GM23248 (cell line): ENCODE measurements at regions not wholly inside any gene's neighbourhood (a gene's known extent, or its start where the extent isn't known, plus 50 kb on each side); places are given as distances from the start of the nearest gene placed in this dataset.

Experiments used
- DNase-seq: peaks from one replicate; pipeline ENCODE4 v3.0.0-alpha.2; 2015
- H2AFZ ChIP-seq: fragments of 200-600 bp; sonication (generic); 2 replicates; pipeline ENCODE4 v1.6.1; 2016; ENCODE audit warnings: antibody characterized with exemption
- H3F3A ChIP-seq: fragments of 200-600 bp; sonication (generic); 2 replicates; pipeline ENCODE4 v1.6.1; 2016; ENCODE audit warnings: mild to moderate bottlenecking, antibody characterized with exemption, mixed run types; ENCODE audit not compliant: insufficient read depth
- H3K27ac ChIP-seq: fragments of 200-600 bp; sonication (generic); 2 replicates; pipeline ENCODE4 v1.5.1; 2016; ENCODE audit warnings: mild to moderate bottlenecking
- H3K27me3 ChIP-seq: fragments of 200-600 bp; sonication (generic); replicated peaks from 2 replicates; pipeline ENCODE4 v1.6.1; 2016; ENCODE audit warnings: mild to moderate bottlenecking; ENCODE audit not compliant: insufficient read depth
- H3K36me3 ChIP-seq: fragments of 200-600 bp; sonication (generic); 2 replicates; pipeline ENCODE4 v1.6.1; 2016; ENCODE audit warnings: low read depth, mild to moderate bottlenecking
- H3K4me1 ChIP-seq: fragments of 200-600 bp; sonication (generic); 2 replicates; pipeline ENCODE4 v1.6.1; 2016; ENCODE audit warnings: mild to moderate bottlenecking; ENCODE audit not compliant: insufficient read depth
- H3K4me2 ChIP-seq: fragments of 200-600 bp; sonication (generic); one replicate; pipeline ENCODE4 v1.6.1; 2016; ENCODE audit warnings: mild to moderate bottlenecking; ENCODE audit not compliant: unreplicated experiment
- H3K4me3 ChIP-seq: fragments of 200-600 bp; sonication (generic); 2 replicates; pipeline ENCODE4 v1.5.1; 2016; ENCODE audit warnings: mild to moderate bottlenecking
- H3K79me2 ChIP-seq: fragments of 200-600 bp; sonication (generic); 2 replicates; pipeline ENCODE4 v1.6.1; 2016; ENCODE audit warnings: mild to moderate bottlenecking; ENCODE audit not compliant: insufficient read depth
- H3K9ac ChIP-seq: fragments of 200-600 bp; sonication (generic); 2 replicates; pipeline ENCODE4 v1.6.1; 2016; ENCODE audit warnings: mild to moderate bottlenecking
- H3K9me2 ChIP-seq: fragments of 200-600 bp; sonication (generic); 2 replicates; pipeline ENCODE4 v1.6.1; 2016; ENCODE audit warnings: mixed run types, mild to moderate bottlenecking, moderate library complexity; ENCODE audit not compliant: insufficient read depth
- H3K9me3 ChIP-seq: fragments of 200-600 bp; sonication (generic); one replicate; pipeline ENCODE4 v1.6.1; 2017; ENCODE audit warnings: low read depth
- H4K20me1 ChIP-seq: fragments of 200-600 bp; sonication (generic); 2 replicates; pipeline ENCODE4 v1.6.0; 2016; ENCODE audit not compliant: insufficient read depth
- EZH2 ChIP-seq: fragments of 200-600 bp; sonication (generic); IDR thresholded peaks from 2 replicates; pipeline ENCODE4 v1.6.1; 2018; ENCODE audit warnings: antibody characterized with exemption, mild to moderate bottlenecking; ENCODE audit not compliant: insufficient read depth, poor library complexity, severe bottlenecking
- EZH2phosphoT487 ChIP-seq: fragments of 200-600 bp; sonication (generic); IDR thresholded peaks from 2 replicates; pipeline ENCODE4 v1.6.1; 2018; ENCODE audit warnings: antibody characterized with exemption, moderate library complexity, mild to moderate bottlenecking, low read depth; ENCODE audit not compliant: insufficient read depth
- WGBS, 2 experiments: methylation state at CpG; one replicate each; pipeline ENCODE4 v1.1.6; 2015 to 2017; ENCODE audit warnings: low lambda C conversion rate in 2 of 2, low coverage in 1 of 2; ENCODE audit errors: missing lambda C conversion rate in 2 of 2; 5-methylcytosine and 5-hydroxymethylcytosine counted together
- in situ Hi-C: fragments of 300-500 bp; cut with MboI; formaldehyde crosslinking; loops from 2 replicates; pipeline ENCODE4 v1.15.0; 2020

DNA sequence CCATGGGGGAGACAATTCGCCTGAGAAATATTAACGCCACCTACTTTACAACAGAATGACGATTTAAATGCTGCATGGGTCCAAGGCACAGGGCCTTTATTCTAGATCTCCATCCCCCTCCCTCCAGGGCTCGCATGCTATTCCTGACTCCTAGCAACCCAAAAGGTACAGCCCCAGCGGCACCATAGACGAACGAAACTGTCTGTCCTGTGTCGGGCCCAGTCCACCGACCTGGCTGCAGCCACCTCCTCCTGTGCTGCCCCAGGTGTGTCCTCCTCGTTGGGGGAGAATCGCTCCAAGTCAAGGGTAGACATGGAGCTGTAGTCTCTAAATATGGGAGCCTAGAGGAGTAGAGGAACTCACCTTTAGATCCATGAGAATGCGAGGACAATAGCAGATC, 196.5 kb downstream of the TOMM20 start:
- WGBS, 2 experiments, result 96 to 97% methylated on average over 12 of the region's 12 CpGs
- Histone ChIP-seq H2AFZ (no peak overlapping the region), H3K27ac (no peak overlapping the region)

DNA sequence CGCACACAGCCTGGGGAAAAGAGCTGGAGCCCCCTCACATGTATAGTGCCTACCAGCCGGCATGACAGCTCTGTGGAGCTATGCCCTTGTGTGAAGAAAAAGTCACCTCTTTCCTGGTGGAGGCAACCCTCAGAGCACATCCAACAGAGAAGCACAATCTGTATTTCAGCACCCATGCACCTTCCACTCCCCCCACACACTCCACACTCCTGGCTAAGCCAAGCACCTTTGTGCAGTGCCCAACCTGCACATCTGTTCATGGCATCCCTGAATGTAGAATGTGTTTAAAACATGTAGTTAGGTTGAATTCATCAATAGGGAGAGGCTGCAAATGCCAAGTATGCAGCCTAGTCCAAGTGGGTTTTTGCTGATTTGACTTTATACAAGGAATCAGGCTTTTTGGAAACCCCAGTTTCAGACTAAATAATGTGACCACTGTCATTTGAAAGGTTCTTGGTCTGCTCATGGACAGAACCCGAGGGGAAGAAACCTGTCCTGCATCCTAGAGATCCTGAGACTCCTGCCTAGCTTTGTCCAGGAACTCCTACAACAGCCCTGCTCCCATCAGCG, 197.1 kb downstream of the TOMM20 start:
- Histone ChIP-seq H3K27ac (no peak overlapping the region), H3K9me3 (no peaks in the 10 kb centered on the region), H3K4me1 (peaks cover 19% of the 10 kb centered on the region), H3F3A (peaks cover 18% of the 10 kb centered on the region), H4K20me1 (no peaks in the 10 kb centered on the region), H2AFZ (no peak overlapping the region), H3K79me2 (no peaks in the 10 kb centered on the region), H3K9ac (no peak overlapping the region), H3K27me3 (no peaks in the 10 kb centered on the region), H3K36me3 (no peaks in the 10 kb centered on the region), H3K4me2 (no peak overlapping the region), H3K9me2 (no peaks in the 10 kb centered on the region), H3K4me3 (no peak overlapping the region)
- WGBS, 2 experiments, result 96 to 100% methylated on average over 4 of the region's 4 CpGs
- no peak for TF ChIP-seq EZH2phosphoT487
- TF ChIP-seq EZH2, result no peak
- DNase-seq, result no peak
- in situ Hi-C loops, result no loop called here

More for the DNA sequence above, 196.5 kb downstream of the TOMM20 start:
- Histone ChIP-seq H3K9me2 (no peaks in the 10 kb centered on the region), H3K9ac (no peak overlapping the region), H3K36me3 (no peaks in the 10 kb centered on the region), H3K79me2 (no peaks in the 10 kb centered on the region), H3F3A (peaks cover 18% of the 10 kb centered on the region), H3K4me2 (no peak overlapping the region), H3K27me3 (no peaks in the 10 kb centered on the region), H3K4me3 (no peak overlapping the region), H3K9me3 (no peaks in the 10 kb centered on the region), H3K4me1 (peaks cover 14% of the 10 kb centered on the region), H4K20me1 (no peaks in the 10 kb centered on the region)
- in situ Hi-C loops, result no loop called here
- TF ChIP-seq EZH2 (no peak), EZH2phosphoT487 (no peak)
- DNase-seq, result no peak

DNA sequence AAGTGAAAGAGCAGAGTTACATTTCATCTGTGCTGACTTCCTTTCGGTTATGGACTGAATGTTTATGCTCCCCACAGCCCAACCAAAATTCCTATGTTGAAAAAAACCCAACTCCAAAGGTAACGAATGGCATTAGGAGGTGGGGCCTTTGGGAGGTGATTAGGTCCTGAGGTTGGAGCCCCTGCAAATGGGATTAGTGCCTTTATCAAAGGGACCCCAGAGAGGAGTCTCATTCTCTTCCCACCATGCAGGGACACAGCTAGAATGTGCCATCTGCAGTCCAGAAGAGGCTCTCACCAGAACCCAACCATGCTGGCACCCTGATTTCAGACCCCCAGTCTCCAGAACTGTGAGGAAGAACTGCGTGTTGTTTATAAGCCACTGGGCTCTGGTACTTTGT, 199.3 kb downstream of the TOMM20 start:
- Histone ChIP-seq H4K20me1 (no peaks in the 10 kb centered on the region), H3K79me2 (no peaks in the 10 kb centered on the region), H3K36me3 (no peaks in the 10 kb centered on the region), H3K4me2 (no peak overlapping the region), H3K9ac (no peak overlapping the region), H2AFZ (no peak overlapping the region), H3K9me3 (no peaks in the 10 kb centered on the region), H3K4me1 (peaks cover 28% of the 10 kb centered on the region), H3K9me2 (no peaks in the 10 kb centered on the region), H3K27ac (no peak overlapping the region), H3F3A (peaks cover 25% of the 10 kb centered on the region), H3K27me3 (no peaks in the 10 kb centered on the region), H3K4me3 (no peak overlapping the region)
- in situ Hi-C loops, result no loop called here
- TF ChIP-seq EZH2phosphoT487 (no peak), EZH2 (no peak)
- DNase-seq, result no peak
- WGBS, 2 experiments, result 98 to 99% methylated on average over 3 of the region's 3 CpGs

DNA sequence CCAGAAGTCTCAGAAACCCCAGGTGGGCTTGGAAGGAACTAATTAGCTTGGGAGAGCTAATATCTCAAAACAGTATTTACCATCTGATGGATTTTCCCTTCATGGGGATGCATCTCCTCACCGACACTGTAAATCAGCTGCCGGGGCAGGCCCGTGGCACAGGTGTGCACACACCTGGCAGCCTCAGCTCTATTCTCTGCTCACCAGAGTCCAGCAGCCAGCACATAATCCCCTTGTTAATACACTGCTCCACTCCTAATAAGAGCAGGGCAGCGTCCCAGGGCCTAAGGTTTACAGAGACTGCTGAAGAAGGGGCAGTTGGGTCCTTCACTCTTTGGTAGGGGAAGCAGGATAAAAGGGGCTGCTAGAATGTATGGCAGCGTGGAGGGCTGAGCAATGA, 200.0 kb downstream of the TOMM20 start:
- H3K4me1 ChIP-seq, result peaks cover 26% of the 10 kb centered on the region
- in situ Hi-C loops, result no loop called here
- no peak overlapping the region for H2AFZ ChIP-seq
- H3K9me2 ChIP-seq, result no peaks in the 10 kb centered on the region
- H3K9ac ChIP-seq, result no peak overlapping the region
- no peak overlapping the region for H3K4me2 ChIP-seq
- H3K79me2 ChIP-seq, result no peaks in the 10 kb centered on the region
- no peaks in the 10 kb centered on the region for H3K27me3 ChIP-seq
- no peak overlapping the region for H3K27ac ChIP-seq
- H3F3A ChIP-seq, result peaks cover 23% of the 10 kb centered on the region
- H3K4me3 ChIP-seq, result no peak overlapping the region
- no peak for DNase-seq
- no peak for TF ChIP-seq EZH2phosphoT487
- TF ChIP-seq EZH2, result no peak
- H4K20me1 ChIP-seq, result no peaks in the 10 kb centered on the region
- H3K9me3 ChIP-seq, result no peaks in the 10 kb centered on the region
- H3K36me3 ChIP-seq, result no peaks in the 10 kb centered on the region
- WGBS, 2 experiments, result 92 to 93% methylated on average over 5 of the region's 5 CpGs
